ENCODE measurements at regions not wholly inside any gene's neighbourhood (a gene's known extent, or its start where the extent isn't known, plus 50 kb on each side); places are given as distances from the start of the nearest gene placed in this dataset.

GRCh38 chr2:160918906-160919503 is 241.2 kb upstream of the TANK start:
- no peak for TF ChIP-seq EZH2 (IDR thresholded peaks at IDR 0.05; ENCODE audit: insufficient read depth, low read length)
- TF ChIP-seq, protein P1, sequence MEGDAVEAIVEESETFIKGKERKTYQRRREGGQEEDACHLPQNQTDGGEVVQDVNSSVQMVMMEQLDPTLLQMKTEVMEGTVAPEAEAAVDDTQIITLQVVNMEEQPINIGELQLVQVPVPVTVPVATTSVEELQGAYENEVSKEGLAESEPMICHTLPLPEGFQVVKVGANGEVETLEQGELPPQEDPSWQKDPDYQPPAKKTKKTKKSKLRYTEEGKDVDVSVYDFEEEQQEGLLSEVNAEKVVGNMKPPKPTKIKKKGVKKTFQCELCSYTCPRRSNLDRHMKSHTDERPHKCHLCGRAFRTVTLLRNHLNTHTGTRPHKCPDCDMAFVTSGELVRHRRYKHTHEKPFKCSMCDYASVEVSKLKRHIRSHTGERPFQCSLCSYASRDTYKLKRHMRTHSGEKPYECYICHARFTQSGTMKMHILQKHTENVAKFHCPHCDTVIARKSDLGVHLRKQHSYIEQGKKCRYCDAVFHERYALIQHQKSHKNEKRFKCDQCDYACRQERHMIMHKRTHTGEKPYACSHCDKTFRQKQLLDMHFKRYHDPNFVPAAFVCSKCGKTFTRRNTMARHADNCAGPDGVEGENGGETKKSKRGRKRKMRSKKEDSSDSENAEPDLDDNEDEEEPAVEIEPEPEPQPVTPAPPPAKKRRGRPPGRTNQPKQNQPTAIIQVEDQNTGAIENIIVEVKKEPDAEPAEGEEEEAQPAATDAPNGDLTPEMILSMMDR (IDR thresholded peaks at IDR 0.05; ENCODE audit: insufficient read depth, low read depth, low read length): peak; percentile 26
- peaks cover 2% of the 10 kb centered on the region for H3K9me3 Mint-ChIP-seq (ENCODE audit: unreplicated experiment)
- H3K27ac ChIP-seq (ENCODE audit: low read depth, low read length): no peak overlapping the region
- no peak overlapping the region for H3K4me2 ChIP-seq (ENCODE audit: low read length)
- FAIRE-seq (no peak), DNase-seq (ENCODE audit: low read depth) (no peak)
- no peak overlapping the region for H3K4me3 Mint-ChIP-seq (ENCODE audit: unreplicated experiment)
- H3K9me3 ChIP-seq (ENCODE audit: insufficient read depth, low read depth, low read length): no peaks in the 10 kb centered on the region
- H3K27me3 ChIP-seq (ENCODE audit: insufficient read depth, low read length): no peaks in the 10 kb centered on the region
- peaks cover 4% of the 10 kb centered on the region for H3K4me1 ChIP-seq (ENCODE audit: insufficient read depth, low read length)
- no peak overlapping the region for H2AFZ ChIP-seq (ENCODE audit: low read depth, low read length)
- H3K79me2 ChIP-seq (ENCODE audit: insufficient read depth, low read length): no peaks in the 10 kb centered on the region
- H3K9ac ChIP-seq (ENCODE audit: low read length): no peak overlapping the region
- H3K36me3 Mint-ChIP-seq (ENCODE audit: low read depth, unreplicated experiment): no peaks in the 10 kb centered on the region
- no peaks in the 10 kb centered on the region for H3K27me3 Mint-ChIP-seq (ENCODE audit: low read depth, unreplicated experiment)
- no peaks in the 10 kb centered on the region for H4K20me1 ChIP-seq (ENCODE audit: insufficient read depth, low read length)
- no peak overlapping the region for H3K27ac Mint-ChIP-seq (ENCODE audit: unreplicated experiment)
- peaks cover 24% of the 10 kb centered on the region for H3K4me1 Mint-ChIP-seq (ENCODE audit: low read depth, unreplicated experiment)
- no peak overlapping the region for H3K4me3 ChIP-seq (ENCODE audit: insufficient read depth, low read depth, low read length)
- no peaks in the 10 kb centered on the region for H3K36me3 ChIP-seq (ENCODE audit: insufficient read depth, low read length)

DNA sequence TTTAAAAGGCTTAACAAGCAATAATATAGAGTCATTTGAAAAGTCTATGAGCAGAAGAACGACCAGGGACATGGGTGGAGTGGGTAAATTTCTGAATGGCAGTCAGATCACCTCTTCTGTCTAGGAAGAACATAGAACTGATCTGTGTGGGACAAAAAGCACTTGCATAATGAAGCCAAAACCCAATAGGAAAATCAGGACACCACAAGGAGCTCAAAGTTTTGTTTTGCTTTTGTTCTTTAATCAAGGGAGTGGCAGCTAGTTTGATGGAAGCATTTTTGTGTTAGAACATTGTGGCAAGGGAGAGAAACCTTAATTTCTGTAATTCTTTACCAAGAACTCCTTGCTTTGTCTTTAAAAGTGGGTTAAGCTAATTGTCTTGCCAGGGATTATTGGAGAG is 240.2 kb upstream of the TANK start:
- Histone ChIP-seq H3K9ac (ENCODE audit: low read length) (no peak overlapping the region), H3K79me2 (ENCODE audit: insufficient read depth, low read length) (no peaks in the 10 kb centered on the region), H3K4me1 (ENCODE audit: insufficient read depth, low read length) (peaks cover 4% of the 10 kb centered on the region), H3K27me3 (ENCODE audit: insufficient read depth, low read length) (no peaks in the 10 kb centered on the region), H3K27ac (ENCODE audit: low read depth, low read length) (no peak overlapping the region), H3K9me3 (ENCODE audit: insufficient read depth, low read depth, low read length) (no peaks in the 10 kb centered on the region), H2AFZ (ENCODE audit: low read depth, low read length) (no peak overlapping the region), H3K36me3 (ENCODE audit: insufficient read depth, low read length) (no peaks in the 10 kb centered on the region), H4K20me1 (ENCODE audit: insufficient read depth, low read length) (no peaks in the 10 kb centered on the region), H3K4me3 (ENCODE audit: insufficient read depth, low read depth, low read length) (no peak overlapping the region), H3K4me2 (ENCODE audit: low read length) (no peak overlapping the region)
- Mint-ChIP-seq H3K4me1 (ENCODE audit: low read depth, unreplicated experiment) (peaks cover 24% of the 10 kb centered on the region), H3K4me3 (ENCODE audit: unreplicated experiment) (no peak overlapping the region), H3K9me3 (ENCODE audit: unreplicated experiment) (peaks cover 1% of the 10 kb centered on the region), H3K36me3 (ENCODE audit: low read depth, unreplicated experiment) (no peaks in the 10 kb centered on the region), H3K27me3 (ENCODE audit: low read depth, unreplicated experiment) (no peaks in the 10 kb centered on the region), H3K27ac (ENCODE audit: unreplicated experiment) (no peak overlapping the region)
- FAIRE-seq (no peak), DNase-seq (ENCODE audit: low read depth) (no peak)
- TF ChIP-seq, protein P1 (IDR thresholded peaks at IDR 0.05; ENCODE audit: insufficient read depth, low read depth, low read length): no peak
- TF ChIP-seq EZH2 (IDR thresholded peaks at IDR 0.05; ENCODE audit: insufficient read depth, low read length): no peak

- TF ChIP-seq EZH2 (IDR thresholded peaks at IDR 0.05; ENCODE audit: insufficient read depth, low read length): no peak
- TF ChIP-seq, protein P1 (IDR thresholded peaks at IDR 0.05; ENCODE audit: insufficient read depth, low read depth, low read length): no peak
- peaks cover 24% of the 10 kb centered on the region for H3K4me1 Mint-ChIP-seq (ENCODE audit: low read depth, unreplicated experiment)
- H3K36me3 Mint-ChIP-seq (ENCODE audit: low read depth, unreplicated experiment): no peaks in the 10 kb centered on the region
- Histone ChIP-seq H3K9ac (ENCODE audit: low read length) (no peak overlapping the region), H3K4me2 (ENCODE audit: low read length) (peak overlapping the region; percentile 30), H3K36me3 (ENCODE audit: insufficient read depth, low read length) (no peaks in the 10 kb centered on the region), H4K20me1 (ENCODE audit: insufficient read depth, low read length) (no peaks in the 10 kb centered on the region), H3K4me3 (ENCODE audit: insufficient read depth, low read depth, low read length) (no peak overlapping the region), H3K4me1 (ENCODE audit: insufficient read depth, low read length) (peaks cover 4% of the 10 kb centered on the region), H3K27me3 (ENCODE audit: insufficient read depth, low read length) (no peaks in the 10 kb centered on the region), H3K79me2 (ENCODE audit: insufficient read depth, low read length) (no peaks in the 10 kb centered on the region), H2AFZ (ENCODE audit: low read depth, low read length) (no peak overlapping the region), H3K9me3 (ENCODE audit: insufficient read depth, low read depth, low read length) (no peaks in the 10 kb centered on the region), H3K27ac (ENCODE audit: low read depth, low read length) (no peak overlapping the region)
- no peaks in the 10 kb centered on the region for H3K9me3 Mint-ChIP-seq (ENCODE audit: unreplicated experiment)
- H3K4me3 Mint-ChIP-seq (ENCODE audit: unreplicated experiment): no peak overlapping the region
- H3K27me3 Mint-ChIP-seq (ENCODE audit: low read depth, unreplicated experiment): no peaks in the 10 kb centered on the region
- H3K27ac Mint-ChIP-seq (ENCODE audit: unreplicated experiment): no peak overlapping the region
- DNase-seq (ENCODE audit: low read depth) (peak; percentile 91), FAIRE-seq (peak; percentile 91)
These were observed 239.4 kb upstream of the TANK start for GRCh38 chr2:160920791-160921303.

Measured in astrocyte (in vitro differentiated cells and primary cell).